Prostate gland (tissue), 2 donors: ENCODE measurements at regions not wholly inside any gene's neighbourhood (a gene's known extent, or its start where the extent isn't known, plus 50 kb on each side); places are given as distances from the start of the nearest gene placed in this dataset.

Source experiments
- DNase-seq: peaks from one replicate; pipeline ENCODE4 v3.0.0-alpha.2; 2019; ENCODE audit warnings: low spot score
- H3K27ac ChIP-seq, 2 donors: fragments of 200-600 bp; sonication (generic); 2 replicates each; pipeline ENCODE4 v1.5.1; 2017 to 2019
- H3K27me3 ChIP-seq: fragments of 200-600 bp; sonication (generic); replicated peaks from 2 replicates; pipeline ENCODE4 v1.5.1; 2019; ENCODE audit not compliant: insufficient read depth
- H3K36me3 ChIP-seq, 2 donors: fragments of 200-600 bp; sonication (generic); 1 replicate in 1 of 2; 2 replicates in 1 of 2; pipeline versions ENCODE4 v1.5.1 to v1.8.1; 2017 to 2019
- H3K4me1 ChIP-seq: fragments of 200-600 bp; sonication (generic); replicated peaks from 2 replicates; pipeline ENCODE4 v1.5.1; 2019
- H3K4me3 ChIP-seq, 2 donors: fragments of 200-600 bp; sonication (generic); 2 replicates each; pipeline ENCODE4 v1.5.1; 2017 to 2019
- H3K9me3 ChIP-seq: fragments of 200-600 bp; sonication (generic); 2 replicates; pipeline ENCODE4 v1.5.1; 2017
- POLR2A ChIP-seq: fragments of 450-650 bp; IDR thresholded peaks from one replicate; pipeline ENCODE4 v1.6.1; 2016; ENCODE audit warnings: antibody characterized with exemption, mild to moderate bottlenecking
- POLR2AphosphoS5 ChIP-seq: sonication (generic); formaldehyde crosslinking; IDR thresholded peaks from one replicate; pipeline ENCODE4 v1.6.1; 2017; ENCODE audit warnings: antibody characterized with exemption
- WGBS: methylation state at CpG from one replicate; pipeline ENCODE4 v1.1.5; 2018; 5-methylcytosine and 5-hydroxymethylcytosine counted together
- intact Hi-C: fragments of 100-400 bp; cut with DNase I; formaldehyde crosslinking; loops from one replicate; pipeline ENCODE4 v1.14.2; 2022
- TF ChIP-seq, protein P1 (sequence below), 4 experiments: fragments of 200-600 bp in 2 of 4; fragments of 450-650 bp in 2 of 4; sonication (generic) in 2 of 4; IDR thresholded peaks; 1 replicate in 3 of 4; 2 replicates in 1 of 4; pipeline ENCODE4 v1.5.1; 2016 to 2019; ENCODE audit warnings: antibody characterized with exemption in 4 of 4, mild to moderate bottlenecking in 2 of 4, moderate library complexity in 2 of 4

DNA sequence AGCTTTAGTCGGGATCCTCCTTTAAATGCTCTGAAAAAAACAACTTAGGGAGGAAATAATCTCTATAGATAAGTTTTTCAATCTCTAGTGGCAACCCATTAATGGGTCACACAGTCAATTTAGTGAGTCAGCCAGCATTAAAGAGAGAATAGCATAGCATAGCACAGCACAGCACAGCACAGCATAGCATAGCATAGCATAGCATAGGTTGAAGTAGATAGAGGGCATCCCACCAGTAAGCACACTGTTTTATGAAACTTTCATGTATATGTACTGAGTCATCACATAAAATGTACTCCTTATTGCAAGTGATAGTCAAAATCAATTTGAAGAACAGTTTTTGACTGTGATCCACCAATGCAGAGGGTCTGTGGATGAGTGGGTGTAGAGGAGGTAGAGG, 522.9 kb downstream of the CCDC171 start:
- no peak overlapping the region for H3K4me3 ChIP-seq
- 90% methylated on average over 1 of the region's 1 CpG for WGBS
- no peak overlapping the region for H3K27ac ChIP-seq
- TF ChIP-seq, protein P1, sequence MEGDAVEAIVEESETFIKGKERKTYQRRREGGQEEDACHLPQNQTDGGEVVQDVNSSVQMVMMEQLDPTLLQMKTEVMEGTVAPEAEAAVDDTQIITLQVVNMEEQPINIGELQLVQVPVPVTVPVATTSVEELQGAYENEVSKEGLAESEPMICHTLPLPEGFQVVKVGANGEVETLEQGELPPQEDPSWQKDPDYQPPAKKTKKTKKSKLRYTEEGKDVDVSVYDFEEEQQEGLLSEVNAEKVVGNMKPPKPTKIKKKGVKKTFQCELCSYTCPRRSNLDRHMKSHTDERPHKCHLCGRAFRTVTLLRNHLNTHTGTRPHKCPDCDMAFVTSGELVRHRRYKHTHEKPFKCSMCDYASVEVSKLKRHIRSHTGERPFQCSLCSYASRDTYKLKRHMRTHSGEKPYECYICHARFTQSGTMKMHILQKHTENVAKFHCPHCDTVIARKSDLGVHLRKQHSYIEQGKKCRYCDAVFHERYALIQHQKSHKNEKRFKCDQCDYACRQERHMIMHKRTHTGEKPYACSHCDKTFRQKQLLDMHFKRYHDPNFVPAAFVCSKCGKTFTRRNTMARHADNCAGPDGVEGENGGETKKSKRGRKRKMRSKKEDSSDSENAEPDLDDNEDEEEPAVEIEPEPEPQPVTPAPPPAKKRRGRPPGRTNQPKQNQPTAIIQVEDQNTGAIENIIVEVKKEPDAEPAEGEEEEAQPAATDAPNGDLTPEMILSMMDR (IDR thresholded peaks at IDR 0.05): no peak
- TF ChIP-seq POLR2A (no peak), POLR2AphosphoS5 (no peak)
- no peaks in the 10 kb centered on the region for H3K36me3 ChIP-seq
- DNase-seq: no peak
- no peaks in the 10 kb centered on the region for H3K27me3 ChIP-seq
- H3K4me1 ChIP-seq: no peaks in the 10 kb centered on the region
- no peaks in the 10 kb centered on the region for H3K9me3 ChIP-seq
- intact Hi-C loops: no loop called here

DNA sequence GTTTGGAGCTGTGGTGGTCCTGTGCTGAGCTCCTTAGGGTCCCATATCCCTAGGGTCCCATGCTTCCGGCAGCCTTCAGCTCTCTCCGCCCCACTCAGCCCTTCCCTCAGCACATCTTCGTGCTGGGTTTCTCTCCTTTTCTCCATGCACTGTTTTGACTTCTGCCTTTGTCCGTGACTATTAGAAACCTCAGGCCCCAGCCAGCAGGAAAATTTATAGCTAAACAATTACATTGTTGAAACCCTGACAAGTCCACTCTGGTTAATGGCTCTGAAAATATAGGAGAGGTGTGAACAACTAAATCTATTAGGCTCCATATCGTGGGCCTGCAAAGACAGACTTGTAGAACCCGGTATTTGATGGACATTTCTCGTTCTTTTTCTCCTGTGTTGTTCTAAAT, 523.7 kb downstream of the CCDC171 start:
- H3K9me3 ChIP-seq: no peaks in the 10 kb centered on the region
- TF ChIP-seq POLR2A: no peak
- no peak for TF ChIP-seq POLR2AphosphoS5
- TF ChIP-seq, protein P1 (IDR thresholded peaks at IDR 0.05): no peak
- H3K4me3 ChIP-seq: no peak overlapping the region
- no peaks in the 10 kb centered on the region for H3K36me3 ChIP-seq
- H3K27ac ChIP-seq: no peak overlapping the region
- intact Hi-C loops: no loop called here
- WGBS: 76% methylated on average over 7 of the region's 7 CpGs
- no peak for DNase-seq
- H3K27me3 ChIP-seq: no peaks in the 10 kb centered on the region
- no peaks in the 10 kb centered on the region for H3K4me1 ChIP-seq

DNA sequence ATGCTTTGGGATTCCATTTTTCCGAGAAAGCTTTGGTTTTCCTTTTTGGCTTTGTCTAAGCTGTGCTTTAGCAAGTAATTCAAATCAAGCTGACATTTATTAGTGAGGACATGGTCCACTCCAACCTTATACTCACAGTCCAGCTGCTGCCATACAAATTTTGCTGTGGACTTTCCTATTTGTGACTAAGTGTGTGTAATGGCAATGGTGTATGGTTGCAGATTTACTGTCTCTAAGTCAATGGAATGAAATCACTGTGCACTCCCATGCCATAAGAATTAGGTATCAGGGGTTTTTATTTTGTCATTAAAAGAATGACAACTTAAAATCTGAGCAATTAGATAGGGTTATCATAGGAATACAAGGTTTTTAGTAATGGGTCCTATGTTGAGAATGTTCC, 530.0 kb downstream of the CCDC171 start:
- intact Hi-C loops: no loop called here
- Histone ChIP-seq H3K4me3 (no peak overlapping the region), H3K36me3 (no peaks in the 10 kb centered on the region), H3K9me3 (no peaks in the 10 kb centered on the region), H3K27ac (no peak overlapping the region), H3K27me3 (no peaks in the 10 kb centered on the region), H3K4me1 (no peaks in the 10 kb centered on the region)
- no peak for DNase-seq
- WGBS: 72% methylated on average over 1 of the region's 1 CpG
- TF ChIP-seq, protein P1 (IDR thresholded peaks at IDR 0.05): no peak
- TF ChIP-seq POLR2AphosphoS5 (no peak), POLR2A (no peak)

DNA sequence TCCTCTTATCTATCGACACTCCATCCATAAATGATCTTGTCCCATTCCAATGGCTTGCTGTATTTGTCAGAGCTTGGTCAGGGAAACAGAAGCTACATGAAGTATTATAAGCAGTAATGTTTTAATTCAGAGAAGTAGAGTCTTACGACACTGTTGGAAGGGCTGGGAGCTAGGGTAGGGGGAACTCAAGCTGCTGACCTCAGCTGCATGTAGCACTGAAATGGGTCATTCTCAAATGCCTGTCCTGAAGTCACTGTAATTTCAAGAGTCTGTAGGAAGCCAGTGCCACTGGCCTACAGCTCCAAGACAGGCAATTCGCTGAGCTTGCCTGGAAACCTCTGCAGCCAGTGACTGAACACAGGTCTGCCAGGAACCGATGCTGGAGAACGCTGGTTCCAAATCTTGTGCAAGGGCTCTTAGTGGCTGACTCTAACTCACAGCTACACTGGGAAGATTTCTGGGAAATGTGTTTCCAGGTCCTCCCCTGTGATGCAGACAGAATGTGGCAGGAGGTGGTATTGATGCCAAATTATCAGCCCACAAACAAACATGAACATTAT, 532.4 kb downstream of the CCDC171 start:
- TF ChIP-seq POLR2AphosphoS5 (no peak), POLR2A (no peak)
- TF ChIP-seq, protein P1 (IDR thresholded peaks at IDR 0.05): no peak
- WGBS: 82% methylated on average over 5 of the region's 5 CpGs

DNA sequence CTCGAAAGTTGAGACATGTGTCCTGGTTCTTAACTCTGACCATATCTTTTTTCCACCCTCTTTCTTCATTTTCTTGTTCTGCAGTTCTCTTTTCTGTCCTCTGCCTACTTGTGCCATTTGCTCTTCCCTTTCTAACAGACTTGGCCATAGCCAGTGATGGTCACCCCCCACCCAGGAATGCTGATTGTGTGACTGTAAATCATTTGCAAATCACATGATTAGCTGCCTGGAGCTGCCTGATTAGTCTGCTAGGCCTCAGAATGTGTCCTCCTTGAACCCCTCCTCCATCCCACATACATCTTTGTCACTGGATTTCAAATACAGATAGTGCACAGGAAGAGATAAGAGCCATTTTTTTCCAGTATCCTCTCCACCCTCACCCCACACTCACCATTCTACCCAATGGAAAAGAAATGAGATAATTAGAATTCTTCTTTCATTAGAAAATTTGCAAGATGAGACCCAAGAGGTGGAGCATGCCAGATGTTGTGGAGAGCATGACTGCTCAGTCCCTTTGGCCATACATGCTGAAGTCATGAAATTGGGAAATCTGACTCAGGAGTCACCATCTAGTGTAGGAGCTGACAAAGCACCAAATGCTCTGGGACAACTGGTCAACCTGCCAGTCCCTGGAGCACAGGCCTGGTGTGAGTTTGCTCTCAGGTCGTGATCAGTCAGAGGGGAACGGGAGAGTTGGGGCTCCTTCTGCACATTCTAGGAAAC, 538.2 kb downstream of the CCDC171 start:
- no peak for DNase-seq

More for the DNA sequence above, 532.4 kb downstream of the CCDC171 start:
- Histone ChIP-seq H3K9me3 (no peaks in the 10 kb centered on the region), H3K27me3 (no peaks in the 10 kb centered on the region), H3K27ac (no peak overlapping the region), H3K36me3 (no peaks in the 10 kb centered on the region), H3K4me3 (no peak overlapping the region), H3K4me1 (no peaks in the 10 kb centered on the region)
- intact Hi-C loops: no loop called here
- DNase-seq: no peak

More for the DNA sequence above, 538.2 kb downstream of the CCDC171 start:
- H3K9me3 ChIP-seq: no peaks in the 10 kb centered on the region
- intact Hi-C loops: no loop called here
- H3K27me3 ChIP-seq: no peaks in the 10 kb centered on the region
- WGBS: 94% methylated on average over 3 of the region's 3 CpGs
- H3K4me1 ChIP-seq: no peaks in the 10 kb centered on the region
- no peaks in the 10 kb centered on the region for H3K36me3 ChIP-seq
- H3K27ac ChIP-seq: no peak overlapping the region
- H3K4me3 ChIP-seq: no peak overlapping the region
- TF ChIP-seq, protein P1 (IDR thresholded peaks at IDR 0.05): no peak
- TF ChIP-seq POLR2AphosphoS5 (no peak), POLR2A (no peak)
